Vagina (tissue), 2 donors: ENCODE measurements at regions not wholly inside any gene's neighbourhood (a gene's known extent, or its start where the extent isn't known, plus 50 kb on each side); places are given as distances from the start of the nearest gene placed in this dataset.

Source experiments
- DNase-seq, 2 donors: peaks; one replicate each; pipeline ENCODE4 v3.0.0-alpha.2; 2017; ENCODE audit errors: extremely low spot score in 2 of 2
- H3K27ac ChIP-seq: fragments of 200-600 bp; sonication (generic); one replicate; pipeline ENCODE4 v1.5.1; 2019
- H3K27me3 ChIP-seq: fragments of 200-600 bp; sonication (generic); one replicate; pipeline ENCODE4 v1.5.1; 2019
- H3K36me3 ChIP-seq, 2 donors: fragments of 200-600 bp; sonication (generic); one replicate each; pipeline ENCODE4 v1.5.1; 2017 to 2019
- H3K4me1 ChIP-seq: fragments of 200-600 bp; sonication (generic); one replicate; pipeline ENCODE4 v1.5.1; 2019
- H3K4me3 ChIP-seq, 2 donors: fragments of 200-600 bp; sonication (generic); 1 replicate in 1 of 2; 2 replicates in 1 of 2; pipeline ENCODE4 v1.5.1; 2016 to 2019
- H3K9me3 ChIP-seq: fragments of 200-600 bp; sonication (generic); one replicate; pipeline ENCODE4 v1.5.1; 2019
- POLR2A ChIP-seq, 2 donors: fragments of 450-650 bp; IDR thresholded peaks; one replicate each; pipeline ENCODE4 v1.6.1; 2017; ENCODE audit warnings: antibody characterized with exemption in 2 of 2, mild to moderate bottlenecking in 2 of 2, moderate library complexity in 2 of 2
- POLR2AphosphoS5 ChIP-seq, 2 donors: sonication (generic); formaldehyde crosslinking; IDR thresholded peaks; one replicate each; pipeline ENCODE4 v1.9.0; 2017; ENCODE audit warnings: antibody characterized with exemption in 2 of 2, mild to moderate bottlenecking in 2 of 2, low read depth in 1 of 2; ENCODE audit not compliant: insufficient read depth in 1 of 2
- intact Hi-C: fragments of 100-400 bp; cut with DNase I; formaldehyde crosslinking; loops from one replicate; pipeline ENCODE4 v1.15.1; 2023
- TF ChIP-seq, protein P1 (sequence below), 3 experiments: fragments of 450-650 bp in 2 of 3; fragments of 200-600 bp in 1 of 3; sonication (generic) in 1 of 3; IDR thresholded peaks; one replicate each; pipeline ENCODE4 v1.5.1; 2017 to 2019; ENCODE audit warnings: antibody characterized with exemption in 3 of 3, mild to moderate bottlenecking in 2 of 3, moderate library complexity in 2 of 3

GRCh38 chr9:1454616-1455347 lies 404.6 kb downstream of the DMRT2 start:
- DNase-seq, result no peak
- no peaks in the 10 kb centered on the region for H3K4me1 ChIP-seq
- no peak overlapping the region for H3K4me3 ChIP-seq
- TF ChIP-seq POLR2AphosphoS5 (IDR thresholded peaks at IDR 0.05; ENCODE audit: insufficient read depth in 1 of 2, low read depth in 1 of 2) (no peak), POLR2A (IDR thresholded peaks at IDR 0.05) (no peak)
- TF ChIP-seq, protein P1, sequence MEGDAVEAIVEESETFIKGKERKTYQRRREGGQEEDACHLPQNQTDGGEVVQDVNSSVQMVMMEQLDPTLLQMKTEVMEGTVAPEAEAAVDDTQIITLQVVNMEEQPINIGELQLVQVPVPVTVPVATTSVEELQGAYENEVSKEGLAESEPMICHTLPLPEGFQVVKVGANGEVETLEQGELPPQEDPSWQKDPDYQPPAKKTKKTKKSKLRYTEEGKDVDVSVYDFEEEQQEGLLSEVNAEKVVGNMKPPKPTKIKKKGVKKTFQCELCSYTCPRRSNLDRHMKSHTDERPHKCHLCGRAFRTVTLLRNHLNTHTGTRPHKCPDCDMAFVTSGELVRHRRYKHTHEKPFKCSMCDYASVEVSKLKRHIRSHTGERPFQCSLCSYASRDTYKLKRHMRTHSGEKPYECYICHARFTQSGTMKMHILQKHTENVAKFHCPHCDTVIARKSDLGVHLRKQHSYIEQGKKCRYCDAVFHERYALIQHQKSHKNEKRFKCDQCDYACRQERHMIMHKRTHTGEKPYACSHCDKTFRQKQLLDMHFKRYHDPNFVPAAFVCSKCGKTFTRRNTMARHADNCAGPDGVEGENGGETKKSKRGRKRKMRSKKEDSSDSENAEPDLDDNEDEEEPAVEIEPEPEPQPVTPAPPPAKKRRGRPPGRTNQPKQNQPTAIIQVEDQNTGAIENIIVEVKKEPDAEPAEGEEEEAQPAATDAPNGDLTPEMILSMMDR (IDR thresholded peaks at IDR 0.05), result no peak
- H3K9me3 ChIP-seq, result no peaks in the 10 kb centered on the region
- H3K36me3 ChIP-seq, result no peaks in the 10 kb centered on the region
- intact Hi-C loops, result no loop called here
- H3K27ac ChIP-seq, result no peak overlapping the region
- H3K27me3 ChIP-seq, result no peaks in the 10 kb centered on the region

GRCh38 chr9:1455766-1456165 lies 405.6 kb downstream of the DMRT2 start:
- no peaks in the 10 kb centered on the region for H3K36me3 ChIP-seq
- intact Hi-C loops, result no loop called here
- H3K4me3 ChIP-seq, result no peak overlapping the region
- no peaks in the 10 kb centered on the region for H3K27me3 ChIP-seq
- no peak overlapping the region for H3K27ac ChIP-seq
- no peaks in the 10 kb centered on the region for H3K9me3 ChIP-seq
- no peak for TF ChIP-seq POLR2AphosphoS5 (IDR thresholded peaks at IDR 0.05; ENCODE audit: insufficient read depth in 1 of 2, low read depth in 1 of 2)
- no peak for TF ChIP-seq POLR2A (IDR thresholded peaks at IDR 0.05)
- H3K4me1 ChIP-seq, result no peaks in the 10 kb centered on the region
- no peak for DNase-seq

GRCh38 chr9:1456301-1457024 lies 406.3 kb downstream of the DMRT2 start:
- H3K27ac ChIP-seq, result no peak overlapping the region
- no peaks in the 10 kb centered on the region for H3K9me3 ChIP-seq
- H3K4me3 ChIP-seq, result no peak overlapping the region
- intact Hi-C loops, result no loop called here
- H3K4me1 ChIP-seq, result no peaks in the 10 kb centered on the region
- DNase-seq, result no peak
- no peaks in the 10 kb centered on the region for H3K27me3 ChIP-seq
- no peaks in the 10 kb centered on the region for H3K36me3 ChIP-seq
- TF ChIP-seq POLR2A (IDR thresholded peaks at IDR 0.05) (no peak), POLR2AphosphoS5 (IDR thresholded peaks at IDR 0.05; ENCODE audit: insufficient read depth in 1 of 2, low read depth in 1 of 2) (no peak)
- TF ChIP-seq, protein P1 (IDR thresholded peaks at IDR 0.05), result no peak

DNA sequence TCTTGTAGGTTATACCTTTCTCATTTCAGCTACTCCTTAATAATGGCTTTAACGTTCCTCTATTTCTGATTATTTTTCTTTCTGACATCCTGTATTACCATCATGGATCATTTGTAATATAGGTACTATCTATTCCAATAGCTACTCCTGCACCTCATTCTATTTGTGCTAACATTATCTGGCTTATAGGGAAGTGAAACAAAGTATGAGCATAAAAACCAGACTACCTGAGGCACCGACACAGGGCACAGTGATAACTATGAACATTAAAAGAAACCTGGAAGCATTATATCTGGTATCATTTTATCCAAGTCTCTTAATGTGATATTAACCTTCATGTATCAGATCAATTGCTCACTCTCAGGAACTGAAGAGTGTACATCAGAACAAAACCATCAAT lies 407.3 kb downstream of the DMRT2 start:
- Histone ChIP-seq H3K4me3 (no peak overlapping the region), H3K27ac (no peak overlapping the region), H3K27me3 (no peaks in the 10 kb centered on the region), H3K36me3 (no peaks in the 10 kb centered on the region), H3K9me3 (no peaks in the 10 kb centered on the region), H3K4me1 (no peaks in the 10 kb centered on the region)
- TF ChIP-seq POLR2AphosphoS5 (IDR thresholded peaks at IDR 0.05; ENCODE audit: insufficient read depth in 1 of 2, low read depth in 1 of 2), result no peak
- TF ChIP-seq, protein P1 (IDR thresholded peaks at IDR 0.05), result no peak
- TF ChIP-seq POLR2A (IDR thresholded peaks at IDR 0.05), result no peak
- DNase-seq, result no peak
- intact Hi-C loops, result no loop called here

DNA sequence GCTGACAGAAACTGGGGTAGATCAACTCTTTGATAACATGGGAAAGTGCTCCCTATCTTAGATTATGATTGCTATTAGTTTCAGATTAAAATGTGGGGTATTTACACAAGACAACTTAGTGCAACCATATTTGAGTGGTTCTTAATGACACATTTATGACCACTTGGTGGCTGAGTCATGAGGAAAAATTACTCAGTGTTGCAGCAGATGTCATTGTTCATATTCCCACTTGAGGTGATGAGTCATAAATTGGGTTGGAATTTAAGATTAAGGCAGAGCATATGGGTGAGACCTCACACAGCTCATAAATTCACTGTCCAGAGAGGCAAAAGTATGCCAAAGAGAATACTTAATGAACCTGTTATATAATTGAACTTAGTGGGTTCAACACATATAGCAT lies 408.3 kb downstream of the DMRT2 start:
- intact Hi-C loops, result no loop called here
- H3K27ac ChIP-seq, result no peak overlapping the region
- no peak overlapping the region for H3K4me3 ChIP-seq
- DNase-seq, result no peak
- no peaks in the 10 kb centered on the region for H3K9me3 ChIP-seq
- no peak for TF ChIP-seq POLR2AphosphoS5 (IDR thresholded peaks at IDR 0.05; ENCODE audit: insufficient read depth in 1 of 2, low read depth in 1 of 2)
- TF ChIP-seq POLR2A (IDR thresholded peaks at IDR 0.05), result no peak
- TF ChIP-seq, protein P1 (IDR thresholded peaks at IDR 0.05), result no peak
- H3K27me3 ChIP-seq, result no peaks in the 10 kb centered on the region
- H3K4me1 ChIP-seq, result no peaks in the 10 kb centered on the region
- H3K36me3 ChIP-seq, result no peaks in the 10 kb centered on the region
